H1 (cell line): ENCODE measurements at regions not wholly inside any gene's neighbourhood (a gene's known extent, or its start where the extent isn't known, plus 50 kb on each side); places are given as distances from the start of the nearest gene placed in this dataset.

Source experiments
- CTCF ChIA-PET: fragments of 300-600 bp; sonication (Branson Sonifier 250); formaldehyde crosslinking; loops from one replicate; lab custom pipeline; 2021; ENCODE audit not compliant: partially characterized antibody; lab: Charles Lee
- POLR2A ChIA-PET: fragments of 300-600 bp; sonication (Branson Sonifier 250); formaldehyde crosslinking; loops from one replicate; lab custom pipeline; 2021; ENCODE audit warnings: inconsistent platforms; ENCODE audit not compliant: partially characterized antibody; lab: Charles Lee
- DNase-seq, 2 experiments: peaks; one replicate each; pipeline versions ENCODE4 v3.0.0 to v3.0.0-alpha.2; 2010 to 2022; ENCODE audit warnings: low spot score in 2 of 2, low read depth in 1 of 2, mixed read lengths in 1 of 2
- FAIRE-seq: peaks from 2 replicates; lab custom pipeline; 2011; peaks lifted over from hg19 to GRCh38; lab: Jason Lieb, UNC
- H2AFZ ChIP-seq: 2 replicates; pipeline ENCODE4 v1.8.1; 2012; ENCODE audit warnings: low read length, inconsistent platforms
- H2AK5ac ChIP-seq: 2 replicates; pipeline ENCODE4 v1.6.1; 2013; ENCODE audit warnings: low read depth, low read length
- H2BK120ac ChIP-seq: replicated peaks from 2 replicates; pipeline ENCODE3; 2013; ENCODE audit warnings: low read depth, low read length, inconsistent platforms
- H2BK12ac ChIP-seq: 2 replicates; pipeline ENCODE4 v1.6.1; 2013; ENCODE audit warnings: low read depth, low read length
- H2BK15ac ChIP-seq: 2 replicates; pipeline ENCODE4 v1.6.1; 2013; ENCODE audit warnings: low read length
- H2BK20ac ChIP-seq: 2 replicates; pipeline ENCODE4 v1.6.1; 2013; ENCODE audit warnings: low read length
- H2BK5ac ChIP-seq: 2 replicates; pipeline ENCODE4 v1.6.1; 2013; ENCODE audit warnings: low read depth, low read length
- H3K14ac ChIP-seq: 2 replicates; pipeline ENCODE4 v1.6.1; 2013; ENCODE audit warnings: inconsistent platforms; ENCODE audit not compliant: insufficient read length
- H3K18ac ChIP-seq: 2 replicates; pipeline ENCODE4 v1.6.1; 2013; ENCODE audit warnings: low read length; ENCODE audit errors: extremely low read depth
- H3K23ac ChIP-seq: 2 replicates; pipeline ENCODE4 v1.6.1; 2013; ENCODE audit warnings: inconsistent platforms; ENCODE audit not compliant: insufficient read length
- H3K23me2 ChIP-seq: 2 replicates; pipeline ENCODE4 v1.6.1; 2013; ENCODE audit warnings: low read depth, low read length
- H3K27ac ChIP-seq: 2 replicates; pipeline ENCODE4 v1.6.1; 2011; ENCODE audit warnings: low read depth, low read length, inconsistent platforms
- H3K27me3 ChIP-seq, 4 experiments: replicated peaks in 1 of 4; 1 replicate in 1 of 4; 2 replicates in 3 of 4; pipeline versions ENCODE4 v1.6.1 to v1.8.1; 2011 to 2013; ENCODE audit warnings: low read length in 3 of 4, mild to moderate bottlenecking in 3 of 4, inconsistent platforms in 2 of 4, mixed read lengths in 2 of 4, moderate library complexity in 1 of 4; ENCODE audit not compliant: control insufficient read depth in 3 of 4, insufficient read depth in 3 of 4; ENCODE audit errors: extremely low read depth in 1 of 4
- H3K36me3 ChIP-seq, 4 experiments: 2 replicates each; pipeline versions ENCODE4 v1.6.1 to v1.8.1; 2011 to 2013; ENCODE audit warnings: mild to moderate bottlenecking in 4 of 4, low read length in 3 of 4, moderate library complexity in 2 of 4, control low read depth in 1 of 4, inconsistent platforms in 1 of 4; ENCODE audit not compliant: insufficient read depth in 4 of 4, control insufficient read depth in 2 of 4
- H3K4ac ChIP-seq: replicated peaks from 2 replicates; pipeline ENCODE3; 2013; ENCODE audit warnings: low read length, low read depth, mixed read lengths, inconsistent platforms; ENCODE audit not compliant: insufficient read length
- H3K4me1 ChIP-seq, 4 experiments: replicated peaks in 1 of 4; 1 replicate in 1 of 4; 2 replicates in 3 of 4; pipeline versions ENCODE4 v1.6.1 to v1.8.1; 2011 to 2013; ENCODE audit warnings: low read length in 3 of 4, inconsistent platforms in 2 of 4, mixed read lengths in 1 of 4; ENCODE audit not compliant: insufficient read depth in 4 of 4, control insufficient read depth in 3 of 4
- H3K4me2 ChIP-seq, 2 experiments: 2 replicates each; pipeline versions ENCODE4 v1.6.1 to v1.8.1; 2011 to 2013; ENCODE audit warnings: low read depth in 2 of 2, low read length in 2 of 2, control low read depth in 1 of 2, inconsistent platforms in 1 of 2, mild to moderate bottlenecking in 1 of 2; ENCODE audit not compliant: insufficient read depth in 1 of 2
- H3K4me3 ChIP-seq, 4 experiments: fragments of 200-600, 300-600 bp in 1 of 4; sonication (generic), shearing (Covaris generic), sonication (Bioruptor Twin) in 1 of 4; 2 replicates each; pipeline versions ENCODE4 v1.5.1 to v1.8.1; 2011 to 2016; ENCODE audit warnings: low read length in 4 of 4, low read depth in 3 of 4, control low read depth in 2 of 4, inconsistent platforms in 2 of 4, mild to moderate bottlenecking in 2 of 4, mixed read lengths in 1 of 4, moderate library complexity in 1 of 4; ENCODE audit not compliant: insufficient read depth in 2 of 4; ENCODE audit errors: extremely low read depth in 1 of 4
- H3K56ac ChIP-seq: replicated peaks from 2 replicates; pipeline ENCODE3; 2013; ENCODE audit warnings: low read depth, mild to moderate bottlenecking, mixed read lengths, low read length, inconsistent platforms; ENCODE audit not compliant: insufficient read length
- H3K79me1 ChIP-seq: 2 replicates; pipeline ENCODE4 v1.6.1; 2013; ENCODE audit warnings: low read depth, low read length, control low read depth
- H3K79me2 ChIP-seq, 2 experiments: 2 replicates each; pipeline versions ENCODE4 v1.6.1 to v1.8.1; 2012 to 2013; ENCODE audit warnings: low read length in 2 of 2, mild to moderate bottlenecking in 2 of 2, inconsistent platforms in 1 of 2; ENCODE audit not compliant: insufficient read depth in 2 of 2, control insufficient read depth in 1 of 2
- H3K9ac ChIP-seq, 4 experiments: replicated peaks in 1 of 4; 1 replicate in 1 of 4; 2 replicates in 3 of 4; pipeline versions ENCODE4 v1.6.1 to v1.8.1; 2011 to 2013; ENCODE audit warnings: low read depth in 3 of 4, low read length in 3 of 4, control low read depth in 2 of 4, mild to moderate bottlenecking in 2 of 4, moderate library complexity in 2 of 4, inconsistent platforms in 1 of 4; ENCODE audit errors: extremely low read depth in 1 of 4
- H3K9me3 ChIP-seq, 2 experiments: 2 replicates each; pipeline versions ENCODE4 v1.6.1 to v1.8.1; 2012 to 2013; ENCODE audit warnings: mild to moderate bottlenecking in 2 of 2, moderate library complexity in 2 of 2, control low read depth in 1 of 2, inconsistent platforms in 1 of 2, low read depth in 1 of 2, low read length in 1 of 2, mixed read lengths in 1 of 2; ENCODE audit not compliant: insufficient read depth in 2 of 2
- H4K20me1 ChIP-seq, 2 experiments: replicated peaks in 1 of 2; 2 replicates each; pipeline versions ENCODE3 to v1.8.1; 2011 to 2013; ENCODE audit warnings: inconsistent platforms in 2 of 2, low read length in 2 of 2, mild to moderate bottlenecking in 1 of 2; ENCODE audit not compliant: insufficient read depth in 2 of 2, control insufficient read depth in 1 of 2
- H4K5ac ChIP-seq: 2 replicates; pipeline ENCODE4 v1.6.1; 2013; ENCODE audit warnings: low read length, low read depth, mixed read lengths, inconsistent platforms; ENCODE audit not compliant: insufficient read length
- H4K8ac ChIP-seq: 2 replicates; pipeline ENCODE4 v1.8.0; 2013; ENCODE audit warnings: mild to moderate bottlenecking, moderate library complexity, low read length, inconsistent platforms; ENCODE audit not compliant: insufficient read depth; ENCODE audit errors: extremely low read depth
- H4K91ac ChIP-seq: replicated peaks from 2 replicates; pipeline ENCODE3; 2013; ENCODE audit warnings: low read length, mixed read lengths, inconsistent platforms; ENCODE audit not compliant: insufficient read length
- CTBP2 ChIP-seq: IDR thresholded peaks from 2 replicates; pipeline ENCODE4 v1.7.0; 2011; ENCODE audit warnings: borderline replicate concordance, mild to moderate bottlenecking, moderate library complexity, mixed read lengths, low read length; ENCODE audit not compliant: insufficient read depth, insufficient read length
- FOSL1 ChIP-seq: IDR thresholded peaks from 2 replicates; pipeline ENCODE4 v1.6.1; 2011; ENCODE audit warnings: mild to moderate bottlenecking, low read depth, low read length, moderate library complexity; ENCODE audit not compliant: insufficient read depth
- WGBS, 2 experiments: shearing (Covaris generic) in 1 of 2; methylation state at CpG; one replicate each; pipeline versions ENCODE4 v1.1.6 to v1.1.7; 2013 to 2015; ENCODE audit warnings: low lambda C conversion rate in 2 of 2, mixed read lengths in 2 of 2, inconsistent platforms in 1 of 2, low coverage in 1 of 2, missing lambda C conversion rate in 1 of 2; ENCODE audit not compliant: insufficient replicate concordance in 2 of 2, insufficient coverage in 1 of 2, insufficient read length in 1 of 2; ENCODE audit errors: extremely low coverage in 1 of 2, missing lambda C conversion rate in 1 of 2; 5-methylcytosine and 5-hydroxymethylcytosine counted together

DNA sequence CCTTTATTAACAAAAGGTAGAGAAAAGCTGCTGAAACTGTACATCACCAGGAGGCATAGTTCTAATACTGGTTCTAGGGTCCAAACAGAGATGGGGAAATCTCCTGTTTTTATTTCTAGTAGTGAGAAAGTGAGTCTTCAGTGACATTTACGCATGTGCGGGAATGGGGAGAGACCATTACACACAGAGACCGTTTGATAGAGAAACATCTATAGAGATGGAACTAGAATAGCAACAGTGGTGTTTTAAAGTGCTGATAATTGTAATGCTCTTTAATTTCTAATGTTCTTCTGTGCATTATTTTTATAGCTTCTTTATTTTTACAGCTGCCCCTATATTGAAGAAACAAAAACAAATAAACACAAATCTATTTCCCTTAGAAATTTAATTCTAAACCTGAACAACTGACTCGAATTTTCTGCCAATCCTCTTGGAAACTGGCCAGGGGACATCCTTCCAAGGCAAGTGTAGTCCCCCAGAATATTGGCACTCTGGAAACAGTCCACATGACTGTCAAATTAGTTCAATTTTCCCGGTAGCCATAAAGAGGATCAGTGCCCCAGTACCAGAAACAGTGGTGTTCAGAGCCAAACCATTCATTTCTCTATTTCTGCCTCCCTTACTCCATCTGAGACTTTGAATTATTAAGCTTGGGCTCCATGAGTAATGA lies 260.9 kb downstream of the ICOS start:
- POLR2A ChIA-PET: no interaction called here
- Histone ChIP-seq H3K9me3 (no peaks in the 10 kb centered on the region), H3K4me2 (no peak overlapping the region), H2BK15ac (no peak overlapping the region), H2BK12ac (no peak overlapping the region), H3K36me3 (no peaks in the 10 kb centered on the region), H4K5ac (no peak overlapping the region), H3K23me2 (no peaks in the 10 kb centered on the region), H2BK120ac (no peak overlapping the region), H3K79me2 (no peaks in the 10 kb centered on the region), H2BK5ac (no peak overlapping the region), H3K27ac (no peak overlapping the region), H3K23ac (no peak overlapping the region), H3K79me1 (no peaks in the 10 kb centered on the region; the same call in 1 of the 2 replicates), H4K20me1 (no peaks in the 10 kb centered on the region), H3K27me3 (no peaks in the 10 kb centered on the region), H3K56ac (no peak overlapping the region), H3K4me3 (no peak overlapping the region), H3K4ac (no peak overlapping the region), H3K18ac (no peak overlapping the region), H4K91ac (no peak overlapping the region), H2AFZ (no peak overlapping the region), H2AK5ac (no peak overlapping the region), H3K9ac (no peak overlapping the region), H3K14ac (no peak overlapping the region), H4K8ac (no peak overlapping the region), H2BK20ac (no peak overlapping the region), H3K4me1 (no peaks in the 10 kb centered on the region)
- DNase-seq (no peak), FAIRE-seq (no peak)
- CTCF ChIA-PET: interaction anchor here (1.0 to 1.4 kb wide), 3 partner anchors 10 to 143 kb away, joined by 3 to 4 read pairs (median 3); no protein-coding TSS in a partner anchor
- WGBS, 2 experiments: 96% methylated on average over 5 of the region's 5 CpGs; no CpG with 5 or more reads in 1 of the 2 experiments
- no peak for TF ChIP-seq FOSL1
- TF ChIP-seq CTBP2: no peak
